H1 (cell line): ENCODE measurements at regions not wholly inside any gene's neighbourhood (a gene's known extent, or its start where the extent isn't known, plus 50 kb on each side); places are given as distances from the start of the nearest gene placed in this dataset.

ENCODE experiments used
- CTCF ChIA-PET: fragments of 300-600 bp; sonication (Branson Sonifier 250); formaldehyde crosslinking; loops from one replicate; lab custom pipeline; 2021; ENCODE audit not compliant: partially characterized antibody; lab: Charles Lee
- POLR2A ChIA-PET: fragments of 300-600 bp; sonication (Branson Sonifier 250); formaldehyde crosslinking; loops from one replicate; lab custom pipeline; 2021; ENCODE audit warnings: inconsistent platforms; ENCODE audit not compliant: partially characterized antibody; lab: Charles Lee
- DNase-seq, 2 experiments: peaks; one replicate each; pipeline versions ENCODE4 v3.0.0 to v3.0.0-alpha.2; 2010 to 2022; ENCODE audit warnings: low spot score in 2 of 2, low read depth in 1 of 2, mixed read lengths in 1 of 2
- FAIRE-seq: peaks from 2 replicates; lab custom pipeline; 2011; peaks lifted over from hg19 to GRCh38; lab: Jason Lieb, UNC
- H2AFZ ChIP-seq: 2 replicates; pipeline ENCODE4 v1.8.1; 2012; ENCODE audit warnings: low read length, inconsistent platforms
- H2AK5ac ChIP-seq: 2 replicates; pipeline ENCODE4 v1.6.1; 2013; ENCODE audit warnings: low read depth, low read length
- H2BK120ac ChIP-seq: replicated peaks from 2 replicates; pipeline ENCODE3; 2013; ENCODE audit warnings: low read depth, low read length, inconsistent platforms
- H2BK12ac ChIP-seq: 2 replicates; pipeline ENCODE4 v1.6.1; 2013; ENCODE audit warnings: low read depth, low read length
- H2BK15ac ChIP-seq: 2 replicates; pipeline ENCODE4 v1.6.1; 2013; ENCODE audit warnings: low read length
- H2BK20ac ChIP-seq: 2 replicates; pipeline ENCODE4 v1.6.1; 2013; ENCODE audit warnings: low read length
- H2BK5ac ChIP-seq: 2 replicates; pipeline ENCODE4 v1.6.1; 2013; ENCODE audit warnings: low read depth, low read length
- H3K14ac ChIP-seq: 2 replicates; pipeline ENCODE4 v1.6.1; 2013; ENCODE audit warnings: inconsistent platforms; ENCODE audit not compliant: insufficient read length
- H3K18ac ChIP-seq: 2 replicates; pipeline ENCODE4 v1.6.1; 2013; ENCODE audit warnings: low read length; ENCODE audit errors: extremely low read depth
- H3K23ac ChIP-seq: 2 replicates; pipeline ENCODE4 v1.6.1; 2013; ENCODE audit warnings: inconsistent platforms; ENCODE audit not compliant: insufficient read length
- H3K23me2 ChIP-seq: 2 replicates; pipeline ENCODE4 v1.6.1; 2013; ENCODE audit warnings: low read depth, low read length
- H3K27ac ChIP-seq: 2 replicates; pipeline ENCODE4 v1.6.1; 2011; ENCODE audit warnings: low read depth, low read length, inconsistent platforms
- H3K27me3 ChIP-seq, 4 experiments: replicated peaks in 1 of 4; 1 replicate in 1 of 4; 2 replicates in 3 of 4; pipeline versions ENCODE4 v1.6.1 to v1.8.1; 2011 to 2013; ENCODE audit warnings: low read length in 3 of 4, mild to moderate bottlenecking in 3 of 4, inconsistent platforms in 2 of 4, mixed read lengths in 2 of 4, moderate library complexity in 1 of 4; ENCODE audit not compliant: control insufficient read depth in 3 of 4, insufficient read depth in 3 of 4; ENCODE audit errors: extremely low read depth in 1 of 4
- H3K36me3 ChIP-seq, 4 experiments: 2 replicates each; pipeline versions ENCODE4 v1.6.1 to v1.8.1; 2011 to 2013; ENCODE audit warnings: mild to moderate bottlenecking in 4 of 4, low read length in 3 of 4, moderate library complexity in 2 of 4, control low read depth in 1 of 4, inconsistent platforms in 1 of 4; ENCODE audit not compliant: insufficient read depth in 4 of 4, control insufficient read depth in 2 of 4
- H3K4ac ChIP-seq: replicated peaks from 2 replicates; pipeline ENCODE3; 2013; ENCODE audit warnings: low read length, low read depth, mixed read lengths, inconsistent platforms; ENCODE audit not compliant: insufficient read length
- H3K4me1 ChIP-seq, 4 experiments: replicated peaks in 1 of 4; 1 replicate in 1 of 4; 2 replicates in 3 of 4; pipeline versions ENCODE4 v1.6.1 to v1.8.1; 2011 to 2013; ENCODE audit warnings: low read length in 3 of 4, inconsistent platforms in 2 of 4, mixed read lengths in 1 of 4; ENCODE audit not compliant: insufficient read depth in 4 of 4, control insufficient read depth in 3 of 4
- H3K4me2 ChIP-seq, 2 experiments: 2 replicates each; pipeline versions ENCODE4 v1.6.1 to v1.8.1; 2011 to 2013; ENCODE audit warnings: low read depth in 2 of 2, low read length in 2 of 2, control low read depth in 1 of 2, inconsistent platforms in 1 of 2, mild to moderate bottlenecking in 1 of 2; ENCODE audit not compliant: insufficient read depth in 1 of 2
- H3K4me3 ChIP-seq, 4 experiments: fragments of 200-600, 300-600 bp in 1 of 4; sonication (generic), shearing (Covaris generic), sonication (Bioruptor Twin) in 1 of 4; 2 replicates each; pipeline versions ENCODE4 v1.5.1 to v1.8.1; 2011 to 2016; ENCODE audit warnings: low read length in 4 of 4, low read depth in 3 of 4, control low read depth in 2 of 4, inconsistent platforms in 2 of 4, mild to moderate bottlenecking in 2 of 4, mixed read lengths in 1 of 4, moderate library complexity in 1 of 4; ENCODE audit not compliant: insufficient read depth in 2 of 4; ENCODE audit errors: extremely low read depth in 1 of 4
- H3K56ac ChIP-seq: replicated peaks from 2 replicates; pipeline ENCODE3; 2013; ENCODE audit warnings: low read depth, mild to moderate bottlenecking, mixed read lengths, low read length, inconsistent platforms; ENCODE audit not compliant: insufficient read length
- H3K79me1 ChIP-seq: 2 replicates; pipeline ENCODE4 v1.6.1; 2013; ENCODE audit warnings: low read depth, low read length, control low read depth
- H3K79me2 ChIP-seq, 2 experiments: 2 replicates each; pipeline versions ENCODE4 v1.6.1 to v1.8.1; 2012 to 2013; ENCODE audit warnings: low read length in 2 of 2, mild to moderate bottlenecking in 2 of 2, inconsistent platforms in 1 of 2; ENCODE audit not compliant: insufficient read depth in 2 of 2, control insufficient read depth in 1 of 2
- H3K9ac ChIP-seq, 4 experiments: replicated peaks in 1 of 4; 1 replicate in 1 of 4; 2 replicates in 3 of 4; pipeline versions ENCODE4 v1.6.1 to v1.8.1; 2011 to 2013; ENCODE audit warnings: low read depth in 3 of 4, low read length in 3 of 4, control low read depth in 2 of 4, mild to moderate bottlenecking in 2 of 4, moderate library complexity in 2 of 4, inconsistent platforms in 1 of 4; ENCODE audit errors: extremely low read depth in 1 of 4
- H3K9me3 ChIP-seq, 2 experiments: 2 replicates each; pipeline versions ENCODE4 v1.6.1 to v1.8.1; 2012 to 2013; ENCODE audit warnings: mild to moderate bottlenecking in 2 of 2, moderate library complexity in 2 of 2, control low read depth in 1 of 2, inconsistent platforms in 1 of 2, low read depth in 1 of 2, low read length in 1 of 2, mixed read lengths in 1 of 2; ENCODE audit not compliant: insufficient read depth in 2 of 2
- H4K20me1 ChIP-seq, 2 experiments: replicated peaks in 1 of 2; 2 replicates each; pipeline versions ENCODE3 to v1.8.1; 2011 to 2013; ENCODE audit warnings: inconsistent platforms in 2 of 2, low read length in 2 of 2, mild to moderate bottlenecking in 1 of 2; ENCODE audit not compliant: insufficient read depth in 2 of 2, control insufficient read depth in 1 of 2
- H4K5ac ChIP-seq: 2 replicates; pipeline ENCODE4 v1.6.1; 2013; ENCODE audit warnings: low read length, low read depth, mixed read lengths, inconsistent platforms; ENCODE audit not compliant: insufficient read length
- H4K8ac ChIP-seq: 2 replicates; pipeline ENCODE4 v1.8.0; 2013; ENCODE audit warnings: mild to moderate bottlenecking, moderate library complexity, low read length, inconsistent platforms; ENCODE audit not compliant: insufficient read depth; ENCODE audit errors: extremely low read depth
- H4K91ac ChIP-seq: replicated peaks from 2 replicates; pipeline ENCODE3; 2013; ENCODE audit warnings: low read length, mixed read lengths, inconsistent platforms; ENCODE audit not compliant: insufficient read length
- BACH1 ChIP-seq: IDR thresholded peaks from 2 replicates; pipeline ENCODE4 v1.6.1; 2012; ENCODE audit warnings: low read length, improper control_type of control experiment
- CBX8 ChIP-seq: fragments of 300-800, 300-1000 bp; sonication (generic); IDR thresholded peaks from 2 replicates; pipeline ENCODE4 v1.7.1; 2016; ENCODE audit warnings: low read depth, low read length, borderline replicate concordance
- CHD1 ChIP-seq: IDR thresholded peaks from 2 replicates; pipeline ENCODE4 v1.6.1; 2012; ENCODE audit warnings: low read depth, low read length, improper control_type of control experiment
- GABPA ChIP-seq: IDR thresholded peaks from 2 replicates; pipeline ENCODE4 v1.6.1; 2011; ENCODE audit warnings: mild to moderate bottlenecking, low read length, moderate library complexity, borderline replicate concordance; ENCODE audit not compliant: insufficient read depth
- SIRT6 ChIP-seq: IDR thresholded peaks from one replicate; pipeline ENCODE4 v1.7.1; 2012; ENCODE audit warnings: low read length, inconsistent platforms
- WGBS, 2 experiments: shearing (Covaris generic) in 1 of 2; methylation state at CpG; one replicate each; pipeline versions ENCODE4 v1.1.6 to v1.1.7; 2013 to 2015; ENCODE audit warnings: low lambda C conversion rate in 2 of 2, mixed read lengths in 2 of 2, inconsistent platforms in 1 of 2, low coverage in 1 of 2, missing lambda C conversion rate in 1 of 2; ENCODE audit not compliant: insufficient replicate concordance in 2 of 2, insufficient coverage in 1 of 2, insufficient read length in 1 of 2; ENCODE audit errors: extremely low coverage in 1 of 2, missing lambda C conversion rate in 1 of 2; 5-methylcytosine and 5-hydroxymethylcytosine counted together
- TF ChIP-seq, protein P1 (sequence below): IDR thresholded peaks from 2 replicates; pipeline ENCODE4 v1.6.1; 2011; ENCODE audit warnings: low read length, improper control_type of control experiment

DNA sequence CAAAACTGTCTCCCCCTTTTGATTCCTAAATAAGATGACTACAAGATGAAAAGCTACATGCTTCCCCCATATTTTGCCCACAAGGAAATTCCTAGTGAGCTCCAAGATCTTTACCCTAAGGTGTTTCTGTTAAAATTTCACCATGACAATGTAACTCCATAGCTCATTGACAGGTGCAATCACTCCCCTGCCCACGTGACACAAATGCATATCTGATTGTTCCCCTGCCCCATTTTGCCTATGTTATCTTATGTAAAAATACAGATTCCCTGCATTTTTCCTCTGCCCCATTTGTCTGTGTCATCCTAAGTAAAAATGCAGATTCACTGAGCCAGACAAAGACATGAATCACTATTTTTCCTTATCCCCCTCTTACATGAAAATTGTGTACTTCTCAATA is 66.7 kb downstream of the GPRASP3 start:
- Histone ChIP-seq H3K4me1 (peaks cover 0 to 5% (median 0%) of the 10 kb centered on the region in 4 experiments; a peak in 2 of 7 replicates), H2AK5ac (no peak overlapping the region), H3K14ac (no peak overlapping the region), H2BK15ac (no peak overlapping the region), H4K5ac (no peak overlapping the region), H2BK5ac (no peak overlapping the region), H3K4ac (no peak overlapping the region), H3K9ac (no peak overlapping the region), H2BK120ac (no peak overlapping the region), H3K4me3 (peak overlapping the region in 1 of 4 experiments; percentile 4; a peak in 1 of 8 replicates), H4K91ac (no peak overlapping the region), H3K18ac (no peak overlapping the region), H3K56ac (no peak overlapping the region), H4K8ac (no peak overlapping the region), H3K79me2 (no peaks in the 10 kb centered on the region; a peak in 1 of 4 replicates), H2BK20ac (no peak overlapping the region), H3K23ac (no peak overlapping the region), H4K20me1 (no peaks in the 10 kb centered on the region), H3K36me3 (peaks cover 0 to 10% (median 0%) of the 10 kb centered on the region in 4 experiments; a peak in 1 of 8 replicates), H3K27me3 (no peaks in the 10 kb centered on the region), H2BK12ac (no peak overlapping the region), H3K79me1 (no peaks in the 10 kb centered on the region), H3K23me2 (no peaks in the 10 kb centered on the region), H3K4me2 (peak overlapping the region in 1 of 2 experiments; percentile 23; a peak in 1 of 4 replicates), H2AFZ (no peak overlapping the region), H3K27ac (no peak overlapping the region), H3K9me3 (no peaks in the 10 kb centered on the region)
- POLR2A ChIA-PET: interaction anchor here (1.1 kb wide), 1 partner anchor 41 kb away, joined by 3 read pairs; no protein-coding TSS in a partner anchor
- FAIRE-seq: no peak
- WGBS, 2 experiments: 8% methylated on average over 1 of the region's 1 CpG; no CpG with 5 or more reads in 1 of the 2 experiments
- no peak for DNase-seq
- TF ChIP-seq BACH1: peak; percentile 18; the same call in 1 of the 2 replicates
- TF ChIP-seq GABPA: no peak
- TF ChIP-seq, protein P1, sequence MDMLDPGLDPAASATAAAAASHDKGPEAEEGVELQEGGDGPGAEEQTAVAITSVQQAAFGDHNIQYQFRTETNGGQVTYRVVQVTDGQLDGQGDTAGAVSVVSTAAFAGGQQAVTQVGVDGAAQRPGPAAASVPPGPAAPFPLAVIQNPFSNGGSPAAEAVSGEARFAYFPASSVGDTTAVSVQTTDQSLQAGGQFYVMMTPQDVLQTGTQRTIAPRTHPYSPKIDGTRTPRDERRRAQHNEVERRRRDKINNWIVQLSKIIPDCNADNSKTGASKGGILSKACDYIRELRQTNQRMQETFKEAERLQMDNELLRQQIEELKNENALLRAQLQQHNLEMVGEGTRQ: 0 out of 2 replicates have a peak, but pooled peaks have one; percentile 45
- no peak for TF ChIP-seq CHD1
- TF ChIP-seq CBX8: no peak
- TF ChIP-seq SIRT6: no peak
- CTCF ChIA-PET: no interaction called here
